NCI-H187 treated with DMSO at 0.1 percent for 48 hours (cell line): ENCODE measurements at regions not wholly inside any gene's neighbourhood (a gene's known extent, or its start where the extent isn't known, plus 50 kb on each side); places are given as distances from the start of the nearest gene placed in this dataset.
"Not testable (repeated sequence)": the region's sequence is repeated elsewhere in the genome, so short reads cannot be mapped to it uniquely, and the experiment has no call there.

Source experiments
- DNase-seq: peaks from one replicate; lab custom pipeline; 2025; lab: John Stamatoyannopoulos, UW

DNA sequence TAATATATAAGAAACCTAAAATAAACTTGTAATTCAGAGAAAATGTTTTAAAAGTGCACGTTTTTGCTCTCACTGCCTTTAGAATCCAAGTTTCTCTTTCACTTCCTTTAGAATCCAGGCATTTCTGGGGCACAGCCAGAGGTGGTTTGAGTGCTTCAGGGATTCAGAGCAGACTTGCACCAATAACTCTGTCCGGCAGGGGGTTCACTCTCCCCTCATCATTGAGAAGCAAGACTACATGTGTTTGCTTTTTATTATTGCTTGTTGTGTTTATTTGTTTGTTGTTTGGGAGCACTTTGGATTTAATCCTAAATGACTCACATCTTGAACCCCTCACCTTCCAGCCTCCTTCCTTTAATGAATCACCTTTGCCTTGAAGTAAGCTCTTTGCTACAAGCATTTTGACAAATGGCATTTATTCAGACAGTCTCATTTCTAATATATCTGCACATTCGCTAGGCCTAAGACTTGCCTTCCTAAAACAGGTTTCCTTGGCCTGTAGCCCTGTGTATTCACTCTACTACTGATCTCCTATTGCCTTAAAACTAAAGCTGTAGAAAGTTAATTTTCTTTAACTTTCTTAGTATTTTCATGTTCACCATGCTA, 233.5 kb upstream of the ATP5MC3 start:
- no peak for DNase-seq

DNA sequence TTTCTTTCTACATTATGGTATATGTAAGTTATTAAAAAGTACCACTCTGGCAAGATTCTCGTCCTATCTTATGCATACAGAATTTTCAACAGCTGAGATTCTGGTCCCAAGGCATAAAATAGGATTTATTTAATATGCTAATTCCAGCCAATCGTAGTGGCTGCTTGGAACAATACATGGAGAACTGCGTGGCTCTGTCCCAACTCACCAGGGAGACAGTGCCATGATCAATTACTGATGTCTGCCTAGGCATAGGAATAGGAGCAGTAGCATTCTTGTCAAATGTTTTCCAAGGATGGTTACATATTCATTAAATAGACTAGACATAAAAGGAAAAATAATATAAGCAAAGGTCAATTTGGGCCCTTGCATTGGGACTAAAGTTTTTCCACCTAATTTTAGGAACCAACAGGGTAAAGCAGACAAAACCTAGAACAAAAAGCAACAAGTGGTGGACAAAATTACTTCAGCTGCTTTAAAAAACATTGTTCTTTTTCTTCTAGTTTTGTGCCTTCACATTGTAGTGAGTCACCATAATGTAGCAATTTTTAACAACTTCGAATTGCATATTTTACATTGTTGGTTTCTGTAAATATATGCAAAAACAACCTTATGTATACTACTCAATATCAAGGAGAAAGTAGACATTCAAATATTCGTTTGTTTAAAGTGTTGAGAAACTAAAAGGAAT, 232.8 kb upstream of the ATP5MC3 start:
- DNase-seq, result no peak

DNA sequence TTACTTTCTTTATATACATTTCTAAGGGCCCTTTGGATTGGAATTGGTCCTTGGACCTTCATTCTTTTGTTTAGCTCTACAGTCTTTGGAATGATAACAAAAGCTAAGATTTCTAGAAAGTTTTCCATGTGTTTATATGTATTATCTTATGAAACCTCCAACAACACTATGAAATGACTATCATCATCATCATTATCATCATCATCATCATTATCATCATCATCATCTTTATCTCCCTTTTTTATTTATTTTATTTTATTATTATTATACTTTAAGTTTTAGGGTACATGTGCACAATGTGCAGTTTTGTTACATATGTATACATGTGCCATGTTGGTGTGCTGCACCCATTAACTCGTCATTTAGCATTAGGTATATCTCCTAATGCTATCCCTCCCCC, 229.4 kb upstream of the ATP5MC3 start:
- DNase-seq, result not testable (repeated sequence)

DNA sequence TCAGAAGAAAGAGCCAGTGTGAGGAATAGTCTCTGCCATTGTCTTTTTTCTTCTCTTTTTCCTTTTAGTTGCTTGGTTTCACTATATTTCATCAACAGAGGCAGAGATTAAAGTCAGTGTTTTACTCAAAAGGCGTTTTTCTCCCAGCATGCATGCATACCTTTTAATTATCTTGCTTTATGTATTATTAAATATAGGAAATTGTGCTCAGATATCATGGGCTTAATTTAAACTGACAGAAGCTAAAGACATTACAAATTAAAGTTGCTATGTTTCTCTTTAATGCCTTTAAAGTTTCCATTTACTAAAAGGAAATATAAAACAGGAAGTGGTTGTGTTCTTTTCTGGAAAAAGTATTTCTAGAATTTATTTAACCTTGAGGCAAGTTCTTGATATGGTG, 223.3 kb upstream of the ATP5MC3 start:
- no peak for DNase-seq

DNA sequence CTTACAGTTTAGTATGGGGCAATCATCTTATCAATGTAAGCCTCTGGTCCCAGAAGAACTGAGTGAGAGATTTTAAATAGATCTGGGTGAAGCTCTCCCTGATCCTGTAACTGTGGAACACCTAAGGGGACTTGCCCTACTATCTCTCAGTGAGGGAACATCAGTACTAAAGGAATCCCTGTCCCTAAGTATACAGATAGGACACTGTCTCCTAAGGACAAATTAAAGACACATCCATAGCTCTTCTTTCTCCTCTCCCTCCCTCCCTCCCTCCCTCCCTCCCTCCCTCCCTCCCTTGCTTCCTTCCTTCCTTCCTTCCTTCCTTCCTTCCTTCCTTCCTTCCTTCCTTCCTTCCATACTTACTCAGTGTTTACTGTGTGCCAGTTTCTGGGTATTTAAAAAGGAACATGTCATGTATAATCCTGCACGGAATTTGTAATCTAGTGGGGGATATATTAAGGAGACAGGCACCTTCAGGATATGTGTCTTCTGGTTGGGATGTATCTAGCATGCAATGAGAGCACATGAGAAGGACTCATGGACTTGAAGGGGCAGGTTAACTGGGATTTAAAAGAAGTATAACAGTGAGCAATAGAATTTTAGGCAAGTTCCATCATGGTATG, 222.2 kb upstream of the ATP5MC3 start:
- no peak for DNase-seq

DNA sequence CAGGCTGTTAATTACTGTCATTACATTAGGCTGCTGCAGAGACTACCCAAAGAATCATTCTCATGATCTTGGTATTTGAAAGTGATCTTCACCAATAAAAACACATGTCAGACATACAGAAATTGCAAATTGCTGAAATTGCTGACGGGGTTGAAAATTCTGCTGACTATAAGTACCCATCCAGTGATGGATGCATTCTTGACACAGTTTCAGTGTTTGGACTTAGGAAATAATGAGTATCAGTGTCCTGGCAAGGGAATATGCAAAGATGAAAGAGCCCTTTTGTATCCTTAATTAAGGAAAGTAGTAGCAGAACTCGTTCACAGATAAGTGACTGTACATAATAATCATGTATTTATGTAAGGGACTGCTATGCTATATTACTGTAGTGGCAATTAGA, 221.1 kb upstream of the ATP5MC3 start:
- no peak for DNase-seq

DNA sequence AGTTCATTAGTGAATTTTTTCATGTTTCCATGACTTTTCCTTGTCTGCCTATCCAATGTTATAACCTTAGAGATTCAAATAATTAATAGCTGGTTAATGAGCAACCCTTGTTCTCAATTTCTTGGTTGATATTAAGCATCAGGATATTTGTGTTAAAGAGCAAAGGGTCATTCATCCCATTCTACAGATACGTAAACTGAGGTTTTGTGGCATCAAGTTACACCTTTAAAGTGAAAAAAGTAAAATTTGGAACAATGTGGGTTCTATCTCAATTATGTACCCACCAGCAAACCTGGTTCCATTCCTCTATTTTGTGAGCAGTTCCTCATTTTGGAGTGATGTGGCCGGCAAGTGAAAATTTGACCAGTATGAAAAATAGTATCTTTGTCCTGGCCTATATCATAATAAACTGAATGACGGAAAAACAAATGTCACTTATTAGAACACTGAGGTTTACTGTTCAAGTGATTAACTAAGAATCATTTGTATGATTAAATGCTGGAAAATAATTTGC, 220.5 kb upstream of the ATP5MC3 start:
- DNase-seq, result no peak

DNA sequence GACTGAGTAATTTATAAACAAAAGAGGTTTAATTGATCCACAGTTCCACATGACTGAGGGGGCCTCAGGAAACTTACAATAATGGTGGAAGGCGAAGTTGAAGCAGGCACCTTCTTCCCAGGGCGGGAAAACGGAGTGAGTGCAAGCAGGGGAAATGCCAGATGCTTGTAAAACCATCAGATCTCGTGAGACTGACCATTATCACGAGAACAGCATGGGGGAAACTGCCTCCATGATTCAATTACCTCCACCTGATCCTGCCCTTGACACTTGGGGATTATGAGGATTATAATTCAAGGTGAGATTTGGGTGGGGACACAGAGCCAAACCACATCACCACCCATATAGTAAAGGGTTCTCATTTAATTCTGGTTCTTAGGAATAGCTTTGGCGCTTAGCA, 219.5 kb upstream of the ATP5MC3 start:
- DNase-seq, result no peak

DNA sequence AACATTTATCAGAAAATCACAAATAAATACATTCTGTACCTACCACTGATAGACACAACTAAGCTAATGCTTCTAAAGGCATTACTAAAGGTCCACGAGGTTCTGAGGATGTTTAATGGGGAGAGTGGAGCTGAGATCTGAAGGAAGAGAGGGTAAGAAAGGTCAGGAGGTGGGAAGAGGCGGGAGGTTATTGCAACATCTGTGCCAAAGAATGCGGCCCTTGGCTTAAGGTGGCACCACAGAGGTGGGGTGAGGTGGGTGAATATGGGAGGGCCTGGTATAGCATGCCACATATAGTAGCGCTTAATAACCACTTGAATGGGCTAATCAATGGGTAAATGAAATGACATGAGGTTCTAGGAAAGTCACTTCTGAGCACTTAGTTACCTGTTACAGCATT, 217.8 kb upstream of the ATP5MC3 start:
- DNase-seq, result no peak

DNA sequence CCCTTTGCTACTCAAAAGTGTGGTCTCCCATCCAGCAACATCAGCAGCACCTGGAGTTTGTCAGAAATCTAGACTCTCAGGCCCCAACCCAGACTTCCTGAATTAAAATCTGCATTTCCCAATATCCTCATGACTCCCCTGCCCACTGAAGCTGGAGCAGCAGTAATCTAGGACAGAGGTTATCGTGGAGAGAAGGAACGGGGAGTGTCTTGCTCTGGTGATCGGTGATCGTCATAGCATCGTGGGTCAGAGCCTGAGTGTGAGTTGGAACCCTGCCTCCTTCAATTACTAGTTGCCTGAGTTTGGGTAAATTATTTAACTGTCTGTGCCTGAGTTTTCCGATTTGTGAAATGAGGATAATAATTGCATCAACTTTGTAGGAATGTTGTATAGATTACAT, 217.3 kb upstream of the ATP5MC3 start:
- no peak for DNase-seq

DNA sequence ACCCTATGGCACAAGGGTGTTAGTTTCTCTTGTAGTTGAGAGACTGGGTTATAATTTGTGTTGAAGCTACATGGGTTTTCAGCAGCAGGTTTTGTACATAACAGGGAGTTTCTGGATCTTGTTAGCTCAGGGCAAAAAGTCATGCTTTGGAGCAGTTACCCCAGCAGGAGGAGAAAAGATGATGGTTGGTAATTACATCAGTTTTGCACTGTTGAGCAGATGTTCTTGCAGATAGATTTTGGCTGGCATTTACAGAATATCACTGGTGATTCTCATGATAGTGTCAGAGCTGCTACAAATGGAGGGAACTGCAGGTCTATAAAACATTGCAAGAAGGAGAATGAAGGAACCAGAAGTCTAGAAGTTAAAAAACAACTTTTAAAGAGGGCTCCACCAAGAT, 215.2 kb upstream of the ATP5MC3 start:
- no peak for DNase-seq

DNA sequence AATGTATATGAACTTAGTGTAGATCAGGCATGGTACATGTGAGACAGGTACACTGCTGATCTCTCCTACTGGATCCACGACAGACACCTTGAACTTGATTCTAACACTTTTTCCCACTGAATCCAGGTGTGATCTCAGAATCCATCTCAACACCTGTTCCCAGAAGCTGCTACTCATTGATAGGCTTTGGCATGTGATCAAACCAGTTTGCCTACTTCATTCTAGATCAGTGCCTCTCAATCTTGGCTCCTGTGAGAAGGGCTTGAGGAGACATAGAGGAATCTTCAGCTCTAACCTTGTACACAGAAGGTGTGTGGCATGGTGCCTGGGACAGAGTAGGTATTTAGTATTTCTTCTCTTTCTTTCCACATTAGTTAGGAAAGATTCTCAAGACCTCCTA, 212.3 kb upstream of the ATP5MC3 start:
- DNase-seq, result no peak

DNA sequence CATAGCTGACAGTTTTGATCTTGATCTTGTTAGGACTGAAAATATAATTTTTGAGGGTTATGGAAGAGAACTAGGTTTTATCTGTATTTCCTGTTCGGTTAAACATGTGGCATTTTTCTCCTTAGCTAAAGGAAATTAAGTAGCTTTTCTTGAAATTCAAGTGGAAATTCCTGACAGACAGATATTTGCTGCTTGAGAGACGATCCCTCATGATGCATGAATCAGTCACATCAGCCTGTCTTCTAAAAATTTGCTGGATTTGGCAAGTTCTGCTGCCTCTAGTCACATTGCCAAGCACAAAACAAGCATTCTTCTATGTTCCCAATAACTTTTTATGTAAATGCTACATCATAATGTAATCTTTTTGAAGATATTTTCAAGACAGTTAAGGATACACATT, 201.8 kb upstream of the ATP5MC3 start:
- DNase-seq, result no peak

DNA sequence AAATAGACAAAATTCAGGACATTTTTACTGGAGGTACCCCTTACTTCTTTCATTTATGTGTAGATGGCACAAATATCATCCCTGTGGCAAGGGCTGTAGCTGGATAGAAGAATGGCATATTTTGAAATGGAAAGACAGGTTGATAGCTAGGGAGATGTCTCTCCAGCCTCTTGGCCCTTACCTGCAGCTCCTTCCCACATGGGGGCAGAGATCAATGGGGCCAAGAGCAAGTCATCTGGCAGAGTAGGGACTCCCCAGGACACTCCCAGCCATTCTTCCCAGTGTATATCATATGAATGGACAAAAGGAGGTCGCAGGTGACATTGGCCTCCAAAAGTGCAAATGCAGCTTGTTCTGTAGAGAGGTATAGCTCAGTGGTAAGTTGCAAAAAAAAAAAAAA, 192.2 kb upstream of the ATP5MC3 start:
- DNase-seq, result no peak

DNA sequence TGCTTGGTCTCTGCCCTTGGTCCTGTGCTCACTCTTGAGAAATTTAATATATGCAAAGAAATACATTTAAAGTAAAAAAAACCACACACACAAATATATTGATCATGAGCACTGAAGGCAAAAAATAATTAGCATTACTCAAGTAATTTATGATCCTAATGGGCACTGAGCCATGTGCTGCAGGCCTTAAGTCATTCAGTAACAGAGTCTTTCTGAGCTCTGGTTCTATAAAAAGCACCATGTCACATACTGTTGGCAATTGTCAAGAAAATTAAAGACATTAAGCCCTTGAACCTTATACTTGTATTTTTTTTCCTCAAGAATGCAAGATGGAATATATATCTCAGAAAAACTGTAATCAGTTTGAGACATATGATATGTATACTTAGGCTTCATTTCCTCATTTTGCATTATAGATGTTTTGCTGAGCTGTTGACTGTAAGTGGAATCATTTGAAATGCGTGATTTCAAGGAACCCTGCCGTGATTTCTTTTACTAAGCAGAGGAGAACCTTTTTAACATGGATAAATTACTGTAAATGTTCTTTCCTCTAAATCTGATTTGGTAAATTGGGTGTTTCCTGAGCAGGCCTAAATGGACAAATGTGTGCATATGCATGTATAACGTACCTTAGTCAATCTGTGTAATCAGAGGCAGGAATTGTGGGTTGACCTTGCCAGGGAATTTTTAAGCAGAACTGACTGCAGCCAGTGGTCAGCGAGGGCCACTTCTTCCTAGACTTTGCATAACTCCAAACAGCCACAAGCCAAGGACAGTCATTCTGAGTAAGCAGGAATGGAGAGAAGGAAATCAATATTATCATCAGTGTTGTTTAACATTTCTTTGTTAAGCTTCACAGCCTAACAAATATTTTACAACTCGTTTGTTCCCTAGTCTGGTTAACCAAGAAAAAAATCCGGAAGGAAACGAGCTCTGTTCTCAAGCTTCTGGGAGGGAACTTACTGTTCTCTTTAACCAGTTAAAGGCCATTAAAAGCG, 191.5 kb upstream of the ATP5MC3 start:
- DNase-seq, result no peak

DNA sequence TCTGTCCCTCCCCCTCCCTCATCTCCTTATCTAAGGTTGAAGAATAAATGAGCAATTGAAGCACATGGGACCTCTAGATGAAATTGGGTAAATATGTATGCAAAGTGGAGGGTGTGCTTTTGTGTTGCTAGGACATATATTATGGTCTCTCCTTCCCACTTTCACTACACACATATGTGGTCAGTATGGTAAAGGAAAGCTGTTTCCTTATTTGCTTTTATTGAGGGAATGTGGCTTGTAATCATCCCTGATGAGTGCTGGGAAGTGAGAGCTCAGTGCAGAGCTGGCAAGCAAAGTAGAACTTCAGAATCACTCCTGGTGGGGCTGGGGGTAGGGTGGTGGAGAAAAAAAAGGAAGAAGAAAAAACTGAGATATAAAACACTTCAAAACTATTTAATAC, 189.9 kb upstream of the ATP5MC3 start:
- DNase-seq, result no peak

DNA sequence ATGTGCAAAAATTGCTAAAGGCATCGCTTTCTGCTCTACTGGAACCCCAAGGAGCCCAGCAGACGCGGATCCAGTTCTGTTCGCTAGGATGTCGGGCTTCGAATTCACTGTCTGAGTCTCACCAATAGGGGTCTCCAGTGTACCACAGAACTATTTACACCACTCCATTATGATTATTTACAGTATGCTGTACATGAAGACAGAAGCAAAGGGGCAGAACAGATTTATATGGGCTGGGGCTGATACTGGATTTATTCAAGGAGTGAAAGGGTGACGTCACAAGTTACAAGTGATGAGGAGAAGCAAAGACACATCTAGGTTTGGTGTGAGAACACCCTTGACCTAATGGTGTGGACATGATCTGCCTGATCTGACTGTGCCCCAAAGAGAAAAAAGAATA, 185.3 kb upstream of the ATP5MC3 start:
- DNase-seq, result peak; percentile 2

DNA sequence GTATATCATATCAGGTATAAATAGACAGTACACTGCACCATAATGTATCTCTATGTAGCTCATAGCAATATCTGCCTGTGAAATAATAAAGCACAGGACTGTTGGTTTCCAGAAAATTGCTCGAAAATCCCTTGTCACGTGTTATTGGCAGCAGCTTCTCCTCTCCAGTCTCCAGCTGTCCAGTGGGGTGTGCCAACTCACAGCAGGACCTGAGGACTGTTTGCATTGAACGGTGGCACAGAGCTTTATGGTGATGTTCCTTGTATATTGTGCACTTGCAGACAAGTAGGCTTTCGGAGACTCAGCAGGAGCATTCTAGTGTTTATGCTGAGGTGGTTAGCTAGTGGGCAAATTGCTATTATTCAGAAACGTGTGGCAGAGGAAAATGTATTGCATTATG, 182.2 kb upstream of the ATP5MC3 start:
- DNase-seq, result peak; percentile 47

DNA sequence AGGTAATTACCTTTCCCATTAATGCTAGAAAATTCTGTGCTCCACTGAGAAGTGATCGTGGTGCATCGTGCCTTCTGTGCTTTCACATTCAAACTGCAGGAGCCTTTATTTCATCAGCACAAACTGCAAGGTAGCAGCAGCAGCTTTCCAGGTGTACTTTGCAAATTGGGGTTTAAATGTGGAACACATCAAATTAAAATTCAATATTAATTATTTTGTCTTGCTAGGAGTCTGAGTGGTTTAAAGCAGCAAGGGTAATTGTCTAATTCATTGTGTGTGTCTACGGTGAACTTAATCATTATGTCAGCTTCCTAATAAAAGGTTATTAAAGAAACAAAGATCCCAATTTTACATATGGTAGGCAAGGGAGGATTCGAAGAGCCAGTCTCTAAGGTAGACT, 180.8 kb upstream of the ATP5MC3 start:
- no peak for DNase-seq

DNA sequence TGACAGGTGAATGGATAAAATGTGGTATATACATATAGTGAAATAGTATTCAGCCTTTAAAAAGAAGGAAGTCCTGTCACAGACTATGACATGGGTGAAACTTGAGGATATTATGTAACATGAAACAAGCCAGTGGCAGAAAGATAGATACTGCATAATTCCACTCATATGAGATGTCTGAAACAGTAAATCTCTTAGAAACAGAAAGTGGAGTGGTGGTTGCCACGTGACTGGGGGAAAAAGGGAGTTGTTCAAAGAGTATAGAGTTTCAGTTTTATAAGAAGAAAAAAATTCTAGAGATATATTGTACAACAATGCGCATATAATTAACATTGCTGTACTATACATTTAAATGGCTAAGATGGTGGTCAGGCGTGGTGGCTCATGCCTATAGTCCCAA, 178.2 kb upstream of the ATP5MC3 start:
- DNase-seq, result no peak

DNA sequence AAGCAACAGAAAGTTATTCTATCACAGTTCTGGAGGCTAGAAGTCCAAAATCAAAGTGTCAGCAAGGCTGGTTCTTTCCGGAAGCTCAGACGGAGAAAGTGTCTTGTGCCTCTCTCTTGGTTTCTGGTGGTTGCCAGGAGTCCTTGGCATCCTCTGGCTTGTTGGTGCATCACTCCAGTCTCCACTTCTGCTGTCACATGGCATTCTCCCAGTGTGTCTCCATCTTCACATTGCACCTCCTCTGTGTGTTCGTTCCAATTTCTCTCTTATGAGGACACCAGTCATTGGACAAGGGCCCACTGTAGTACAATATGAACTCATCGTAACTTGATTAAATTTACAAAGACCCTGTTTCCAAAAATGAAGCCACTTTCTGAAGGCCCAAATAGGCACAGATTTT, 175.4 kb upstream of the ATP5MC3 start:
- no peak for DNase-seq

DNA sequence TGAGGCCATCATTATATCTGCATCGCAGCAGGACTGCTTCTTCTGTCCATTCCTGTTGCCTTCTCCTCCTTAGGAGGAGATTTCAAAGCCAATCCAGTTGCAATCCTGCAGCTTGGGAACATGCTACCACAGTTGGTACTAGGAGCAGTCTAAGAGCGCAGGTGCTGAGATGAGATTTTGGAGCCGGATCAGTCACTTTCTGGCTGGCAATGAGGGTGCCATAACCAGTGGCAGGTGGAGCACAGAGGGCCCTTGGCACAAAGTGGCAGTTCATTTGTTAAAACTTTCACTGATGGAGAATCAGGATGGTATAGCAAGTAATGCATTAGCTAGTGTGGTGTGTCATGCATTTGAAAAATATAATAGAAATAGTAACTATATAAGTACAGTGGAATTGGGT, 173.7 kb upstream of the ATP5MC3 start:
- DNase-seq, result no peak
